Stimulated activated CD8-positive, alpha-beta memory T cell treated with anti-CD3 and anti-CD28 coated beads, Interleukin-4, amount 100 ng/mL, for 4 hours (primary cell): ENCODE measurements at regions not wholly inside any gene's neighbourhood (a gene's known extent, or its start where the extent isn't known, plus 50 kb on each side); places are given as distances from the start of the nearest gene placed in this dataset.
"Not testable (repeated sequence)": the region's sequence is repeated elsewhere in the genome, so short reads cannot be mapped to it uniquely, and the experiment has no call there.

Experiments
- DNase-seq, 2 donors: peaks; one replicate each; pipeline ENCODE4 v3.0.0-alpha.2; 2020; ENCODE audit warnings: low read depth in 2 of 2, low spot score in 1 of 2

GRCh38 chr18:52244658-52245057 lies 95.3 kb upstream of the DCC start:
- DNase-seq, result no peak

GRCh38 chr18:52254367-52254766 lies 85.6 kb upstream of the DCC start:
- no peak for DNase-seq

- DNase-seq, result not testable (repeated sequence)
Observed at GRCh38 chr18:52257417-52257816, 82.6 kb upstream of the DCC start.

GRCh38 chr18:52275817-52276216 lies 64.2 kb upstream of the DCC start:
- no peak for DNase-seq

GRCh38 chr18:52277785-52278184 lies 62.2 kb upstream of the DCC start:
- DNase-seq, result no peak

- no peak for DNase-seq
Observed at GRCh38 chr18:52278191-52278590, 61.8 kb upstream of the DCC start.

GRCh38 chr18:52280702-52281101 lies 59.3 kb upstream of the DCC start:
- no peak for DNase-seq

- DNase-seq, result no peak
Observed at GRCh38 chr18:52283927-52284326, 56.1 kb upstream of the DCC start.

GRCh38 chr18:52286675-52287074 lies 53.3 kb upstream of the DCC start:
- no peak for DNase-seq

- DNase-seq, result no peak
Observed at GRCh38 chr18:52287151-52287550, 52.8 kb upstream of the DCC start.

- no peak for DNase-seq
Observed at GRCh38 chr18:52288403-52289004, 51.5 kb upstream of the DCC start.

GRCh38 chr18:52289392-52289791 lies 50.6 kb upstream of the DCC start:
- no peak for DNase-seq
